ENCODE measurements at regions not wholly inside any gene's neighbourhood (a gene's known extent, or its start where the extent isn't known, plus 50 kb on each side); places are given as distances from the start of the nearest gene placed in this dataset.

GRCh38 chr7:81632418-81632817 lies 137.4 kb downstream of the HGF start:
- TF ChIP-seq ZSCAN18 (CRISPR knock-in tag; IDR thresholded peaks at IDR 0.05) (no peak), NFYB (CRISPR knock-in tag; conservative IDR thresholded peaks at IDR 0.05; ENCODE audit: low read depth) (no peak), CTCF (IDR thresholded peaks at IDR 0.05) (no peak), ATF1 (CRISPR knock-in tag; IDR thresholded peaks at IDR 0.05) (no peak), E2F5 (CRISPR knock-in tag; IDR thresholded peaks at IDR 0.05) (no peak), STAT6 (CRISPR knock-in tag; conservative IDR thresholded peaks at IDR 0.05; ENCODE audit: low read depth) (no peak), MAX (CRISPR knock-in tag; IDR thresholded peaks at IDR 0.05) (no peak), EMX1 (CRISPR knock-in tag; IDR thresholded peaks at IDR 0.05) (no peak), USF2 (CRISPR knock-in tag; IDR thresholded peaks at IDR 0.05) (no peak), TEAD4 (CRISPR knock-in tag; IDR thresholded peaks at IDR 0.05) (no peak), FOXJ3 (CRISPR knock-in tag; IDR thresholded peaks at IDR 0.05; ENCODE audit: borderline replicate concordance) (no peak), NR3C1 (CRISPR knock-in tag; conservative IDR thresholded peaks at IDR 0.05; ENCODE audit: low read depth) (no peak), ZNF121 (CRISPR knock-in tag; IDR thresholded peaks at IDR 0.05) (no peak), ZNF232 (CRISPR knock-in tag; IDR thresholded peaks at IDR 0.05) (no peak)
